GM19239 (cell line): ENCODE measurements at regions not wholly inside any gene's neighbourhood (a gene's known extent, or its start where the extent isn't known, plus 50 kb on each side); places are given as distances from the start of the nearest gene placed in this dataset.

Experiments used
- DNase-seq: peaks from one replicate; pipeline ENCODE4 v3.0.0; 2011; ENCODE audit warnings: low spot score; ENCODE audit not compliant: insufficient read length
- FAIRE-seq: peaks from 2 replicates; lab custom pipeline; 2011; peaks lifted over from hg19 to GRCh38; lab: Jason Lieb, UNC

GRCh38 chr5:77569409-77569808, 69.1 kb downstream of the OTP start:
- FAIRE-seq (no peak), DNase-seq (no peak)

DNA sequence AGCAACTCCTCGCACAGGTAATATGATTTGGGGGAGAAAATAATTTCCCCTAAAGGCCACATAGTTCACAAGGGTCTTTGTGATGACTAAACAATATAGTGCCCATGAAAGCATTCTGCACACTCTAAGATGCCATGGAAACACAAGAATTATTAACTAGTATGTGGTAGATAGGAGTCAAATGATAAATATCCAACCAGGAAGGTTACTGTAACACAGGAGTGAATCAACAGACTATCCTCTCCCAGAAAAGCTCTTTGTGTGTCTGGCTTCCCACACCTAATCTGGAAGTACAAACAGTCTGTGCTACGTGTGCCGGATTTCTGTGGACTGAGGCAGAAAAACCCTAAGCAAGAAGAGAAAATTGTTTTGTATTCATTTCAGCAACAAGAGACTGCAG, 70.0 kb downstream of the OTP start:
- no peak for DNase-seq
- no peak for FAIRE-seq

DNA sequence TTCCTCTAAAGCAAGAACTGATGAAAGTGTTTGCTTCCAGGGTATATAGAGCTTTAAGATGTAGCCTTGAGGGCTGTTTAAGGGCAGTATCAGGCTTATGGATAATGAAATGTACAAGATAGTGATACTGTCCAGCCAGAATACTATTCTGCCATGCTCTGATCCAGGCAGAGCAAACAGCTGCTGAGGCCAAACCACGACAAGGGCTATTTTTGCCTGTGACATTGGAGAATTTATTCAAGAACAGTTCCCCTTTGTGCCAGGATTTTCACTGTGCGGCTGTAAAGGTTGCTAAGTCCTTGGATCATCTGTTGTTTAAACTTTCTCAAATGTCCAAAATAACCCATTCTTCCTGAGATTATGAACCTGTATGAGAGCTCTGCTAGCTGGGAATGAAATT, 70.4 kb downstream of the OTP start:
- DNase-seq: no peak
- no peak for FAIRE-seq

DNA sequence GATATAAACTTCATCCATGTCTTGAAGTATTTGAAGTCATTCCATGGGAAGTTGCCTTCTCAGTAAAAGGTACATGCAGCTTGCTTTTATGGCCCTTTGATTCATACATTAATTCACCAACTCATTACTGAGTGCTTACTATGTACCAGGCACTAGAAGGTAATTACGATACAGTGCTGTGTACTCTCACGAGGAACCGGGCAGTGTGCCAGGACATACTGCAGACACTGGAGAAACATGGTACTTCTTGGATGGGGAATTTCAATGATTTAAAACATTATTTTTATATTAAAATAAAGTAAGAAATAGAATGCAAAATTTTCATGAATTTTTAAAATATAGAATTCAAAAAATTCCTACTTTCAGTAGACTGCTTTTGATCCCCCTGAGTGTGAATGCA, 71.4 kb upstream of the WDR41 start:
- FAIRE-seq: no peak
- no peak for DNase-seq

GRCh38 chr5:77561965-77562364, 69.8 kb upstream of the WDR41 start:
- FAIRE-seq: no peak
- DNase-seq: no peak

- peak; percentile 86 for FAIRE-seq
- DNase-seq: no peak
Measured at GRCh38 chr5:77560677-77561263, 68.7 kb upstream of the WDR41 start.

GRCh38 chr5:77558266-77558665, 66.2 kb upstream of the WDR41 start:
- DNase-seq (no peak), FAIRE-seq (no peak)

GRCh38 chr5:77550406-77550805, 58.3 kb upstream of the WDR41 start:
- DNase-seq (no peak), FAIRE-seq (no peak)

GRCh38 chr5:77545285-77545684, 53.2 kb upstream of the WDR41 start:
- FAIRE-seq: no peak
- DNase-seq: no peak
